ENCODE measurements at regions not wholly inside any gene's neighbourhood (a gene's known extent, or its start where the extent isn't known, plus 50 kb on each side); places are given as distances from the start of the nearest gene placed in this dataset.
"Not testable (repeated sequence)": the region's sequence is repeated elsewhere in the genome, so short reads cannot be mapped to it uniquely, and the experiment has no call there.

DNA sequence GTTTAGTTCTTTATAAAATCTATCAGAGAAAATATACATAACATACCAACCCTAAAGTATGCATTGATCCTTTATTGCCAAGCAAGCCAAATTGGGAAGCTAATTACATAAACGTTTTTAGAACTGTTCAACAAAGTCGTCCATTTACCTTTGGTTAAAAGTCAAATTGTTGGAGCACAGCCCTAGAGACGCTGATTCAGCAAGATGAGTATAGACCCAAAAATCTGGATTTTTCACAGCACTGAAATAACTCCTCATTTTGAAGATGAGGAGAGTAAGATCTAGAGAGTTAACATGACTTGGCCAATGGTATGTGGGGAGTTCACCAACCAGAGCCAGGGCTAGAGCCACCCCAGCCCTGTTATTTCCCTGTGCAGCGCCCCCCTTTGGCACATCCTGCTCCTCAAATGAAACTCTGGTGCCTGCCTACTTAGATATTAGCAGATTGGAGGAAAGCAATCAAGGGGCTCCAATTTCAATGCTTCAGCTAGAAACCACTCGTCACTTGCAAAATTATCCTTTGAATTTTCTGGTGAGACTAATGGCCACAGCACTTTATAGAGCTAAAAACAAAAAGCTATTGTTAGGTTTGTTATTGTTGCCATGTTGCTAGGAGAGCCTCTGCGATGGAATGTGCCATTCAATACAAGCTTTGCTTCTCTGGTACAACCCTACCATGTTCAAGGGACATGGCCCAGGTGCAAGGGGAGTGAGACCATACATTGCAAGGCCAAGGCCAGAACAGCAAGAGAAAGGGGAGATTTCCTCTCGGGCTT, 132.6 kb upstream of the ZEB1 start:
- DNase-seq (ENCODE audit: low read depth, low spot score), result peak; percentile 65

GRCh38 chr10:31187182-31187581, 131.8 kb upstream of the ZEB1 start:
- DNase-seq (ENCODE audit: low read depth, low spot score), result no peak

DNA sequence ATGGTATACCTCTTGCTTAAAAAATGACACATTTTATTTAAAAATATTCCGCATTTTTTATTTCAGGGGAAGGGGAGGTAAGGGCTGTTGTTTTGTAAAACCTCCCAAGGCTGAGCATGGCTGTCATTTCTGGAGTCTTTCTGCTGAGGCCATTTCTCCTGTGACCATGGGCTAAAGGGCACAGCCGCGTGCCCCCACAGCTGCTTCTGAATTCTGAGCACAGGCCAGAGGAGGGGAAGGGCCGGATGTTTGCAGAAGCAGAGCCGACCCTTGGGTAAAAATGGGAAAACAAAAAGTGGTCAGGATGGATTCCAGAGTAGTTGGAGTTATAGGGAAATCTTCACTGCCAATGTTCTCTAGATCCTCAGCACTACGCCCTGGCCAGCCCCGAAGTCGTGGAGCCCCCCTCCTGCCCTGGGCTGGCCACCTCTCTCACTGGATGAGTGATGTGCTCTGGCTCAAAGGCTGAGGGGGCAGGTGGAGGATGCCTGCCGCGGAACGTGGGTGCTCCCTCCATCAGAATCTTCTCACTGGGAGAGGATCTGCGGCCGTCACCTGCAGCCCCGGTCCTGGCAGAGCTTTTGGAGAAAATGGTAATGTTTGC, 131.3 kb upstream of the ZEB1 start:
- DNase-seq (ENCODE audit: low read depth, low spot score), result no peak

GRCh38 chr10:31188792-31189406, 130.1 kb upstream of the ZEB1 start:
- DNase-seq (ENCODE audit: low read depth, low spot score), result peak; percentile 23

DNA sequence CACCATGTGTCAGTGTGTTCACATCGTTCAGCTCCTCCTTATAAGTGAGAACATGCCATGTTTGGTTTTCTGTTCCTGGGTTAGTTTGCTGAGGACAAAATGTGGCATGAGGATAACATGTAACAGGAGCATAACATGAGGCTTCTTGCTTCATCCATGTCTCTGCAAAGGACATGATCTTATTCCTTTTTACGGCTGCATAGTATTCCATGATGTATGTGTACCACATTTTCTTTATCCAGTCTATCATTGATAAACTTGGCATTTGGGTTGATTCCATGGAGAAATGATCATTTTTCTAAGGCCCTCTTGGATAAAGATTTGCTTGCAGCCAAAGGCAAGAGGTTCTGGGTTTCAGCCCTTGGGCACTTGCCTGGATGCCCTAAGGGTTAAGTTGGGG, 128.5 kb upstream of the ZEB1 start:
- no peak for DNase-seq (ENCODE audit: low read depth, low spot score)

DNA sequence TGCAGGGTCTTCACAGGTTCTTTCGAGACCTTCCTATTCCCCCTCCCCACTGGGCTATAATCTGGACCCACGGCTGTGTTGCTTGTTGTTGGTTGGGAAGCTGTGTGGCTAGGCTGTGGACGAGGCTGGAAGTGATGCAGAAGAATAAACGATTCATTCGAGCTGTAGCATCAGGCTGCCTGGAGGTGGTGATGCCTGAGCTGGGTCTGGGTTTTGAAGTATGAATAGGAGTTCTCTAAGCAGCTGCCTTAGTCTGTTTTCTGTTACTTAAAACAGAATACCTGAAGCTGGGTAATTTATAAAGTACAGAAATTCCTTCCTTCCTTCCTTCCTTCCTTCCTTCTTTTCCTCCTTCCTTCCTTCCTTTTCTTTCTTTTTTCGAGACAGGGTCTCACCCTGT, 126.5 kb upstream of the ZEB1 start:
- no peak for DNase-seq (ENCODE audit: low read depth, low spot score)

DNA sequence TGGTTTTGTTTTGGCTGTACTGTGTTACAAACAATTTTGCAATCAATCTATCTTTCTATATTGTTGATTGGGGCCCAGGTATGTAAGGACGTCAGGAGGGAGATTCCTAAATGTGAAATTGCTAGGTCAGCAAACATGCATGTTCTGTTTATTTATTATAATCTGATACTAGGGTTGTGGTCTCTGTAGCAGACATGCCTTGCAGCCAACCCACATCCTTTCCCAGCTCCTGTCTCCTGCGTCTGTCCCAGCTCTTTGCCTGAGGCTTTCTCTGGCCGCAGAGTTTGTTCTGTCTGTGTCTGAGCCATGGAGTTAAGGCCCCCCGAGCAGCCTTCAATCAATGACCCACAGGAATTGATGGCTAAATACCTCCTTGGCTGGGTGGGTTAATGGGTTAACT, 124.0 kb upstream of the ZEB1 start:
- DNase-seq (ENCODE audit: low read depth, low spot score), result peak; percentile 59

- no peak for DNase-seq (ENCODE audit: low read depth, low spot score)
These were observed 121.1 kb upstream of the ZEB1 start for GRCh38 chr10:31197886-31198285.

- no peak for DNase-seq (ENCODE audit: low read depth, low spot score)
These were observed 114.9 kb upstream of the ZEB1 start for GRCh38 chr10:31204090-31204489.

GRCh38 chr10:31207636-31208035, 111.4 kb upstream of the ZEB1 start:
- DNase-seq (ENCODE audit: low read depth, low spot score), result peak; percentile 39

- no peak for DNase-seq (ENCODE audit: low read depth, low spot score)
These were observed 109.5 kb upstream of the ZEB1 start for GRCh38 chr10:31209478-31209877.

GRCh38 chr10:31210190-31210589, 108.8 kb upstream of the ZEB1 start:
- no peak for DNase-seq (ENCODE audit: low read depth, low spot score)

DNA sequence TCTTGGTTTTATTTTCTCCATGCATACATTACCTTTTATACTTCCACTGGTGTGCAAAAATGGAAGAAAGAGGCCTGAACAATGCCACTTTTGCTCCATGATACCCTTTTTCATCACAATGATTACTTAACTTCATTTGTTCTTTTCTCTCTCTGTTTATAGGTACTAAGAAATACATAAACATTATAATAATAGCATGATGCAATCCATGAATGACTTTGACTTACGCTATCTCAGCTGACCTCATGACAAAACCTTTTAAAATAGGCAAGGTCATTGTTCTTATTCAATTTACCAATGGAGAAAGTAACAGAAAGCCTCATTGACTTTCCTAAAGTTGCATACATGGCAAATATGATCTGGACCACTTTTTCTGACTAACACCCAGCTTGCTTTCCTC, 105.1 kb upstream of the ZEB1 start:
- DNase-seq (ENCODE audit: low read depth, low spot score), result no peak

DNA sequence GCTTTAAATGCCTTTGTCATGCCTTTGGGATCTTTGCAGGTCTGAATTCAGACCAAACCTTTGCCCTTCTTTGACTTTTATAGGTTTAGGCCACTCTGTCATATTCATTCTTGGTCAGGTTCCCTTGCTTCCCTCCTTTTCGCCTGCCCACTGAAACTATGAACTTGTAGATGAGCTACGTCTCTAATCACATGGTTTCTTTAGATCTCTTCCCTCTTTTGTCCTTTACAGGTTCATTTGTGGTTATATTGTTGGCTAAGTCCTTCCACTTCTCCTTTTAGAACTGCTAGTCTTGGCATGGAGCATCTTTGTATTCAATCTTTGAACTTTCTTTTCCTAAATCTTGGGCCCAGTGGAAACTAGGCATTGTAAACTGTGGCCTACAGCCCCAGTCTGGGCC, 104.0 kb upstream of the ZEB1 start:
- no peak for DNase-seq (ENCODE audit: low read depth, low spot score)

- DNase-seq (ENCODE audit: low read depth, low spot score), result no peak
These were observed 99.7 kb upstream of the ZEB1 start for GRCh38 chr10:31219306-31219705.

DNA sequence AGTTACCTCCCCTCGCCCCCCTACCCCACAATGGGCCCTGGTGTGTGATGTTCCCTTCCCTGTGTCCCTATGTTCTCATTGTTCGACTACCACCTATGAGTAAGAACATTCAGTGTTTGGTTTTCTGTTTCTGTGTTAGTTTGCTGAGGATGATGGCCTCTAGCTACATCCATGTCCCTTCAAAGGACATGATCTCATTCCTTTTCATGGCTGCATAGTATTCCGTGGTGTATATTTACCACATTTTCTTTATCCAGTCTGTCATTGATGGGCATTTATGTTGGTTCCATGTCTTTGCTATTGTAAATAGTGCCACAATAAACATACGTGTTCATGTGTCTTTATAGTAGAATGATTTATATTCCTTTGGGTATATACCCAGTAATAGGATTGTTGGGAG, 90.2 kb upstream of the ZEB1 start:
- DNase-seq (ENCODE audit: low read depth, low spot score), result not testable (repeated sequence)

DNA sequence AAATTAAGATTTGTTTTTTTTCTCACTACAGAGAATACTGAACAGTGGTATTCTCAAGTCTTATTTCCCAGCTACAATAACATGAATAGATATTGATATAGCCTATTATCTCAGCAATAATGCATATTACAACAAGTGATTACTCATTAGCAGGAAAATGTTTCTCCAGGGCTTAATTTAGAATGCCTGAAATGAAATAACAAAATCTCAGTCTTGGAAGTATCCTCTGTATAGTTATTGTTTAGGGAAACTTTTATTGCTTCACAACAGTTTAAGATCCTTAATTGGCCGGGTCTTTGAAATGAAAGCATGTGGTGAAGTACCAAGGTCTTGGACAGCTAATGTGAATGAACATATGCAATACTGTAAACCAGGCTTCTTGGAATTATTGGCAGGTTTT, 79.1 kb upstream of the ZEB1 start:
- DNase-seq (ENCODE audit: low read depth, low spot score), result no peak

DNA sequence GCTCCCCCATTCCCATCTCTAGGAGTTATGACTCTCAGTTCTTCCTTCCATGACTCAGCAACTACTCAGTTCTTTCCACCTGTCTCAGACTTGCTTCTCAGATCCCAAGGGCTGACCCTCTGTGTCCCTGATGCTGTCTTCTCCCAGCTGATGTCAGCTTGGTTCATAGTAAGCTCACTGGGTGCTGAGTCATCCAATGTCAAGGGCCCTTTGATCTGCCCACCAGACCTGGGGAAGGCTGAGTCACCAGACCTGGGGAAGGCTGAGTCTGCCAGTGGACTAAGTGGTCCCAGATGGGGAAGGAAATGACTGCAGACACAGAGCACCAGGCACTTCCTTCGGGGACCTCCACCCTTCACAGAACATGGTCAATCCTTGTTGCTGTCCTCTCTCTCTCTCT, 76.1 kb upstream of the ZEB1 start:
- peak; percentile 82 for DNase-seq (ENCODE audit: low read depth, low spot score)

GRCh38 chr10:31251118-31251517, 67.9 kb upstream of the ZEB1 start:
- DNase-seq (ENCODE audit: low read depth, low spot score), result not testable (repeated sequence)

- no peak for DNase-seq (ENCODE audit: low read depth, low spot score)
These were observed 65.8 kb upstream of the ZEB1 start for GRCh38 chr10:31253237-31253636.

DNA sequence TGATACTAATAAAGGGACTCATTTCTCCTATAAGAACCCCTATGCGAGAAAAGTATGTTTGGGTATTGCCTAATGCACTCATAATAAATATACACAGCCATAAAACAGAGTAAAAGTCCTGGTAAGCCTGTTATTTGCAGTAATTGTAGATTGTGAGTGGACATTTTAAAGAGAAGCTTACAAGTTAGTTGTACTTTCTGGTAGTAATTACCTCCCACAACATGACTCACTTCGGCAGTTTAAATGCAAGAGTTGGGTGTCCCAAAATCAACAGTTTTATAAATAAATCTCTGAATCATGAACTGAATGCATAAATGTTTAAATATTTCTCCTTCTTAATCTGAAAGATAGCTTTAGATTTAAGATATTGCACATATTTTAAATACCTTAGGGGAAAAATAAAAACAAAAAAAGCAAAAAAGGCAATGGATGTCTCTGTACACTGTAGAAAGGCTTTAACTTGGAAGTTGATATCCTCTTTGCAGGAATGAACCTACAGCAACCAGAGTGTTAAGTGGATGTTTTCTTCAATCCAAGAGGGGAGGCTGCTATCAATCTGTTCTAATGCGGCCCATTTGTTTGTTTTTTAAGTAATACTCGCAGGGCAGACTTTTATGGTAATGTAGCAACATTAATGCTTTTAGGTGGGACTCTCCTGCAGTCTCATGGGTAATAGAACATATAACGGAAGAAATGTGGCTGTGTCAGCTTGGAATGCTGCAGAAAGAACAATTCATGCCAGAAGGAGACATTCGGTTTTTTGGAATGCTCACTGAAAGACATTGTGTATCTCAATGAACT, 57.3 kb upstream of the ZEB1 start:
- peak; percentile 60 for DNase-seq (ENCODE audit: low read depth, low spot score)

GRCh38 chr10:31262672-31263071, 56.3 kb upstream of the ZEB1 start:
- peak; percentile 72 for DNase-seq (ENCODE audit: low read depth, low spot score)

Measured in astrocyte of the hippocampus (primary cell).